Adrenal gland (tissue), 5 donors: ENCODE measurements at regions not wholly inside any gene's neighbourhood (a gene's known extent, or its start where the extent isn't known, plus 50 kb on each side); places are given as distances from the start of the nearest gene placed in this dataset.

Experiments
- POLR2A ChIP-seq, 2 donors: fragments of 450-650 bp; IDR thresholded peaks; one replicate each; pipeline ENCODE4 v1.6.1; 2017; ENCODE audit warnings: antibody characterized with exemption in 2 of 2, mild to moderate bottlenecking in 2 of 2, moderate library complexity in 1 of 2
- TF ChIP-seq, protein P1 (sequence below), 6 experiments: fragments of 450-650 bp in 4 of 6; fragments of 200-600 bp in 2 of 6; sonication (generic) in 1 of 6; IDR thresholded peaks; 1 replicate in 5 of 6; 2 replicates in 1 of 6; pipeline versions ENCODE4 v1.5.1 to v1.8.0; 2016 to 2021; ENCODE audit warnings: antibody characterized with exemption in 6 of 6, mild to moderate bottlenecking in 2 of 6, moderate library complexity in 1 of 6
- donor health status: DM: no; HTN: no; CAD: no.

- TF ChIP-seq, protein P1, sequence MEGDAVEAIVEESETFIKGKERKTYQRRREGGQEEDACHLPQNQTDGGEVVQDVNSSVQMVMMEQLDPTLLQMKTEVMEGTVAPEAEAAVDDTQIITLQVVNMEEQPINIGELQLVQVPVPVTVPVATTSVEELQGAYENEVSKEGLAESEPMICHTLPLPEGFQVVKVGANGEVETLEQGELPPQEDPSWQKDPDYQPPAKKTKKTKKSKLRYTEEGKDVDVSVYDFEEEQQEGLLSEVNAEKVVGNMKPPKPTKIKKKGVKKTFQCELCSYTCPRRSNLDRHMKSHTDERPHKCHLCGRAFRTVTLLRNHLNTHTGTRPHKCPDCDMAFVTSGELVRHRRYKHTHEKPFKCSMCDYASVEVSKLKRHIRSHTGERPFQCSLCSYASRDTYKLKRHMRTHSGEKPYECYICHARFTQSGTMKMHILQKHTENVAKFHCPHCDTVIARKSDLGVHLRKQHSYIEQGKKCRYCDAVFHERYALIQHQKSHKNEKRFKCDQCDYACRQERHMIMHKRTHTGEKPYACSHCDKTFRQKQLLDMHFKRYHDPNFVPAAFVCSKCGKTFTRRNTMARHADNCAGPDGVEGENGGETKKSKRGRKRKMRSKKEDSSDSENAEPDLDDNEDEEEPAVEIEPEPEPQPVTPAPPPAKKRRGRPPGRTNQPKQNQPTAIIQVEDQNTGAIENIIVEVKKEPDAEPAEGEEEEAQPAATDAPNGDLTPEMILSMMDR (IDR thresholded peaks at IDR 0.05) = no peak
- no peak for TF ChIP-seq POLR2A (IDR thresholded peaks at IDR 0.05)
Observed at GRCh38 chr12:89070603-89071002, 281.7 kb downstream of the DUSP6 start.
